ENCODE measurements at regions not wholly inside any gene's neighbourhood (a gene's known extent, or its start where the extent isn't known, plus 50 kb on each side); places are given as distances from the start of the nearest gene placed in this dataset.

DNA sequence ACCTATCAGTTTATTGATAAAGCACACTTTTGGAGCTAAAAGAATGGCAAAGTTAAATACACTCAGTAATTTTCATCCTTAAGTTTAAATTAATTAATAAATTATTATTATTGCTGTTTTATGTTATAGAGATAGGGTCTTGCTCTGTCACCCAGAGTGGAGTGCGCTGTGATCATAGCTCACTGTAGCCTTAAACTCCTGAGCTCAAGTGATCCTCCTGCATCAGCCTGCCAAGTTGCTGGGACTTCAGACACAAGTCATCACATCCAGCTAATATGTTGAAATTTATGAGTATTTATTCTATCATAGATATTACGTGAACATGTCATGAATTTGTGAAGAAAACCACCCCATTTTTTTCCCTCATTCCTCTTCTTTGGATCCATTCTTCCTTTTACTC is 64.2 kb downstream of the GJA1 start:
- no peak overlapping the region for H3K4me3 Mint-ChIP-seq (ENCODE audit: low read depth)
- intact Hi-C loops (cut with micrococcal nuclease), result no loop called here
- no peaks in the 10 kb centered on the region for H3K27me3 Mint-ChIP-seq (ENCODE audit: low read depth)
- no peak overlapping the region for H3K27ac Mint-ChIP-seq
- no peak for DNase-seq (ENCODE audit: low spot score)
- no peaks in the 10 kb centered on the region for H3K36me3 Mint-ChIP-seq (ENCODE audit: low read depth)
- H3K4me1 Mint-ChIP-seq (ENCODE audit: low read depth), result peaks cover 5% of the 10 kb centered on the region
- no peaks in the 10 kb centered on the region for H3K9me3 Mint-ChIP-seq

DNA sequence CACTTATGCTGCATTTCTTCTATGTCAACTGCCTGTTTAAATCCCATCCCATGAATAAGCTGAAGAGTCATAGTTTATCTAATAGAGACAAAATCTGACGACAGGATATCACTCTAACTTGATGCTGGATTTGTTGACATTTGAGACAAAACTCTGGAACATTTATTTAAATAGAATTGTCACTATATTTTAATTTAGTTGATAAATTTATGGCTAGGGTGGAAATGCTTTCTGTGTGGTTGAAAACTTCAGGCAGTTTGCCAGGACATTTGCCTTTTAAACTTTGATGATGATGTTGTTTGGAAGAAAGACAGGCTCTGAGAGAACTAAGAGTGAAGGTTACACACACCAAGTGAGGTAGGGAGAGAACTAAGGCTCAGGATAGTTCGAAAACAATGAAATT is 68.1 kb downstream of the GJA1 start:
- intact Hi-C loops (cut with micrococcal nuclease), result no loop called here
- no peak for DNase-seq (ENCODE audit: low spot score)
- H3K4me3 Mint-ChIP-seq (ENCODE audit: low read depth), result no peak overlapping the region
- H3K27ac Mint-ChIP-seq, result no peak overlapping the region
- no peaks in the 10 kb centered on the region for H3K36me3 Mint-ChIP-seq (ENCODE audit: low read depth)
- no peaks in the 10 kb centered on the region for H3K9me3 Mint-ChIP-seq
- no peaks in the 10 kb centered on the region for H3K27me3 Mint-ChIP-seq (ENCODE audit: low read depth)
- H3K4me1 Mint-ChIP-seq (ENCODE audit: low read depth), result peaks cover 5% of the 10 kb centered on the region

DNA sequence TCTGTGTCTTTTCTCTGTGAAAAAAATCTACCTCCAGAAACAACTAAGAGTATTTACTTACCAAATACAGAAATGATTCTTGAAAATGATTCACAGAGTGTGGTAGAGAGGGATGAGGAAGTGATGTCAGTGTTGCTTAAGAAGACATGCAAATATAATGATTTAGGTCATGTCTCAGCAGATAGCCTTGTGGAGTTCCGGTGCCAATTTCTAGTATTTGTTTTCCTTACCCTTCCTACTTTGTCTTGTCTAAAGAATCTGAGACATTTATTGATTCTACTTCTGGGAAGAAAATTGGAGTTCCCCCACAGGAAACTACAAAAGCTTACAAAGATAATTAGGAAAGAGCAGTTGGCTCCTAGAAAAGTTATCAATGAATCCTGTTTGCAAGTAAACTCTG is 68.8 kb downstream of the GJA1 start:
- no peak overlapping the region for H3K27ac Mint-ChIP-seq
- no peak for DNase-seq (ENCODE audit: low spot score)
- H3K27me3 Mint-ChIP-seq (ENCODE audit: low read depth), result no peaks in the 10 kb centered on the region
- H3K36me3 Mint-ChIP-seq (ENCODE audit: low read depth), result no peaks in the 10 kb centered on the region
- H3K9me3 Mint-ChIP-seq, result no peaks in the 10 kb centered on the region
- intact Hi-C loops (cut with micrococcal nuclease), result no loop called here
- H3K4me3 Mint-ChIP-seq (ENCODE audit: low read depth), result no peak overlapping the region
- peaks cover 5% of the 10 kb centered on the region for H3K4me1 Mint-ChIP-seq (ENCODE audit: low read depth)

DNA sequence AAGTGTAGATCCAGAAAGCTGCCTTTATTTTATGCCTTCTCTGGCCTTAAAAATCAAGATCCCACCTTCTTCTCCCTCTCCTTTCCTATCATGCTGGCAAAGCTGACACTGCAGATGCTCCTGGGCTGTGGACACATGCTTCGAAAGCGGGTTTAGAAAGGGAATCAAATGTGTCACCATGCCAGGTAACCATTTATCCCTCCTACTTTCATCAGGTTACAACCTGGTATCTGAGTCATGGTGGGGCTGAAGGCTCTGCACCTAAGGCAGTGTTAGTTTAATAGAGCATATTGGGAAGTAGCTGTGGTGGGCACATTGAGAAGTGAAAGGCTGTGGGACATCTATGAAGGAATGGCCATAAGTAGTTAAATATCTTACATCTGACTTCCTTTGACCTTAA is 69.8 kb downstream of the GJA1 start:
- Mint-ChIP-seq H3K27me3 (ENCODE audit: low read depth) (no peaks in the 10 kb centered on the region), H3K36me3 (ENCODE audit: low read depth) (no peaks in the 10 kb centered on the region), H3K27ac (no peak overlapping the region), H3K4me1 (ENCODE audit: low read depth) (peaks cover 5% of the 10 kb centered on the region), H3K4me3 (ENCODE audit: low read depth) (no peak overlapping the region), H3K9me3 (no peaks in the 10 kb centered on the region)
- intact Hi-C loops (cut with micrococcal nuclease), result no loop called here
- DNase-seq (ENCODE audit: low spot score), result no peak

DNA sequence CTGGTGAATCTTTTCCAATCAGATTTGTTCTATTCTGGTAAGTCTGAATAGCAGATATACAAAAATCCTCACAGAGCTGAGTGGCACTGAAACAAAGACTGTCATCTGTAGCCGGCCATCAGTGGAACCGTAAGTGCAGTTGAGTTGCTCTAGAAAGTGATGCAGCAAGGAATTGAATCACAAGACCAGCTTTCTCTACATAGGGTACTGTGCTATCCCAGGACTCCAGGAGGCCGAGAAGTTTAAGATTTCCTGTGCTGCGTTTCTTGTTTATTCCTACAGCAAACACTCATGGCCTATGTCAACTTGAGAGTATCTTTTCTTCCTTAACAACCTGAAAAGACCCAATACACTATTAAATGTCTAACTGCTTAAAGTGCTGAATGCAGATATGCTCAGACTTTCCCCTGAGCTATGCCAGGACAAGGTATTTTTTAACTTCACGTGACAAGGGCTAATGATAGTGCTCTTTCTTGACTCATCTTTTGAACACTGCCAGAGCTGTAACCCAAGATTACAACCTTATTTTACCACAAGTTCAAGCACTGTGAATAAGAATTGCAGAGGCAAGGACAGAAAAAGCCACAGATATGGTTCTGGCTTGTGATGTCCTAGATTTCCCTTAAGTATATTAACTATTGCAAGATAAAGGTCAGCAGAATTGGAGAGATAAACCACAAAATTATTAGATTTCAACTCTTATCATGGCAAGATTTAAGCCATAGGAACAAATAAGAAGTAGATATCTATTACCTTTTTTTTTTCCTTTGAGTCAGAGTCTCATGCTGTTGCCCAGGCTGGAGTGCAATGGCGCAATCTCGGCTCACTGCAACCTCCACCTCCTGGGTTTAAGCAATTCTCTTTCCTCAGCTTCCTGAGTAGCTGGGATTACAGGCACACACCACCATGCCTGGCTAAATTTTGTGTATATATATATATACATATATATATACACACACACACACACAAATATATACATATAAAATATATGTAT is 71.6 kb downstream of the GJA1 start:
- Mint-ChIP-seq H3K4me1 (ENCODE audit: low read depth) (peaks cover 5% of the 10 kb centered on the region), H3K27ac (no peak overlapping the region), H3K9me3 (no peaks in the 10 kb centered on the region), H3K27me3 (ENCODE audit: low read depth) (no peaks in the 10 kb centered on the region), H3K4me3 (ENCODE audit: low read depth) (no peak overlapping the region), H3K36me3 (ENCODE audit: low read depth) (no peaks in the 10 kb centered on the region)
- DNase-seq (ENCODE audit: low spot score), result no peak
- intact Hi-C loops (cut with micrococcal nuclease), result no loop called here

DNA sequence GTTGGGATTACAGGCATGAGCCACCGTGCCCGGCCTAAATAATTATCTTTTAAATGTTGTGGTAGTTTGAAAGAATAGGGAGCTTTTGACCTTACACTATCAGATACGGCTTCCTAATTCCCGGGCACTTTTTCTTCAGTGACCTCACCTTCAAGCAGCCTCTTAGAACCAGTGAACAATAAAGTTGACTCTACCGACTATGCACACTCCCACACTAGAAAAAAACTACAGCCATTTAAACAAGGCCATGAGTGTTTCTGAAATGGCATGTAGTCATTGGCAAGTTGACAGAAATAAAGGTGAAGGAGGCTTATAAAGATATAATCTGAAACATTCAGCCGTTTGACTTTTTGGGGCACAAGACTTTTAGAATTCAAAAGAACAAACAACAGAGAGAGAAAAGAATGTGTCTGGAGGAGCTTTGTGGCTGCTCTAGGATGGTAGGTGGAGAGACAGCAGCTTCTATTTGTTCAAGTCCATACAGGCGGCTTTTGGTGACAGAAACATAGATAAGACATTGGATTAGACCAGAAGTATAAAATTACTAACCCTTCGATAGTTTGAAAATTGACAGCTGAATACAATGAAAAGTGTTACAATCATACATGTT is 75.2 kb downstream of the GJA1 start:
- Mint-ChIP-seq H3K4me1 (ENCODE audit: low read depth) (no peaks in the 10 kb centered on the region), H3K27me3 (ENCODE audit: low read depth) (no peaks in the 10 kb centered on the region), H3K36me3 (ENCODE audit: low read depth) (no peaks in the 10 kb centered on the region), H3K4me3 (ENCODE audit: low read depth) (no peak overlapping the region), H3K9me3 (no peaks in the 10 kb centered on the region), H3K27ac (no peak overlapping the region)
- DNase-seq (ENCODE audit: low spot score), result no peak
- intact Hi-C loops (cut with micrococcal nuclease), result no loop called here

DNA sequence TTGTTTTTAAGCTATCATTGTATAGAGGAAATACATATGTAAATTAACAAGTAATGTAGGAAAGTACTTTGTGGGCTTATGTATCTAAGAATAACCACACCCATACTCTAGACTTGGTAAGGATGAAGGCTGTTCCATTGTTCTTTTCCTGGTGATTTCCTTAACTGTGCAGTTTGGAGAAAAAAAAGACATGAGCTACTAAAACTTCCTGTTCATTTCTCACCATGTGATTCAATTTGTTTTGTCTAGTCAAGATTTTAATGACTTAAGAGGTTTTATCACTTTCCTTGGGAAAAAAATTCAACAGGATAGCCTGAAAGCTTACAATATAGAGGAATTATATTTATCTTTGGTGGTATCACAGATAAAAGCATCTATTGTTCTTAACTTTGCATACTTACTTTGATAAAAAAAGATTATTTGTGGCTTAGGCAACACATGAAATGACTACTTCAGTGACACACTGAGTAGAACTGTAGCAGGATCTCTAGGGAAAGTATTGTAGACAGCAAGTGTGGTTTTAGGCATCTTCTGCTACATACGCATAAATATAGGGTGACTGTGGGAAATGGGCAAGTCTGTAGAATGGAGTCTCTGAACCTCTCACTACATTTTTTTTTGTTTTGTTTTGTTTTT is 80.3 kb downstream of the GJA1 start:
- Mint-ChIP-seq H3K4me3 (ENCODE audit: low read depth) (no peak overlapping the region), H3K36me3 (ENCODE audit: low read depth) (no peaks in the 10 kb centered on the region), H3K9me3 (no peaks in the 10 kb centered on the region), H3K4me1 (ENCODE audit: low read depth) (no peaks in the 10 kb centered on the region), H3K27ac (no peak overlapping the region), H3K27me3 (ENCODE audit: low read depth) (no peaks in the 10 kb centered on the region)
- intact Hi-C loops (cut with micrococcal nuclease), result no loop called here
- DNase-seq (ENCODE audit: low spot score), result no peak

DNA sequence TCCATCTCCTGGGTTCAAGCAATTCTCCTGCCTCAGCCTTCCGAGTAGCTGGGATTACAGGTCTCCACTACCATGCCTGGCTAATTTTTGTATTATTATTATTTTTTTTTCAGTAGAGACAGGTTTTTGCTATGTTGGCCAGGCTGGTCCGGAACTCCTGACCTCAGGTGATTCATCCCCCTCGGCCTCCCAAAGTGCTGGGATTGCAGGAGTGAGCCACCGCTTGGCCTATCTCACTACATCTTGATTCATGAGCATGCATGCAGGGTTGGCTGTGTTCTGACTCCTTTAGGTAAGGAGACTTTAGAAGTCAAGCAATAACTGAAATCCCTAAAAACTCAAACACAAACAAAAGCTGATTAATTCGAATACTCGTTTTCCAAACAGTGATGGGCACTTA is 80.9 kb downstream of the GJA1 start:
- Mint-ChIP-seq H3K4me3 (ENCODE audit: low read depth) (no peak overlapping the region), H3K27me3 (ENCODE audit: low read depth) (no peaks in the 10 kb centered on the region), H3K4me1 (ENCODE audit: low read depth) (no peaks in the 10 kb centered on the region), H3K36me3 (ENCODE audit: low read depth) (no peaks in the 10 kb centered on the region), H3K9me3 (no peaks in the 10 kb centered on the region), H3K27ac (no peak overlapping the region)
- no peak for DNase-seq (ENCODE audit: low spot score)
- intact Hi-C loops (cut with micrococcal nuclease), result no loop called here

DNA sequence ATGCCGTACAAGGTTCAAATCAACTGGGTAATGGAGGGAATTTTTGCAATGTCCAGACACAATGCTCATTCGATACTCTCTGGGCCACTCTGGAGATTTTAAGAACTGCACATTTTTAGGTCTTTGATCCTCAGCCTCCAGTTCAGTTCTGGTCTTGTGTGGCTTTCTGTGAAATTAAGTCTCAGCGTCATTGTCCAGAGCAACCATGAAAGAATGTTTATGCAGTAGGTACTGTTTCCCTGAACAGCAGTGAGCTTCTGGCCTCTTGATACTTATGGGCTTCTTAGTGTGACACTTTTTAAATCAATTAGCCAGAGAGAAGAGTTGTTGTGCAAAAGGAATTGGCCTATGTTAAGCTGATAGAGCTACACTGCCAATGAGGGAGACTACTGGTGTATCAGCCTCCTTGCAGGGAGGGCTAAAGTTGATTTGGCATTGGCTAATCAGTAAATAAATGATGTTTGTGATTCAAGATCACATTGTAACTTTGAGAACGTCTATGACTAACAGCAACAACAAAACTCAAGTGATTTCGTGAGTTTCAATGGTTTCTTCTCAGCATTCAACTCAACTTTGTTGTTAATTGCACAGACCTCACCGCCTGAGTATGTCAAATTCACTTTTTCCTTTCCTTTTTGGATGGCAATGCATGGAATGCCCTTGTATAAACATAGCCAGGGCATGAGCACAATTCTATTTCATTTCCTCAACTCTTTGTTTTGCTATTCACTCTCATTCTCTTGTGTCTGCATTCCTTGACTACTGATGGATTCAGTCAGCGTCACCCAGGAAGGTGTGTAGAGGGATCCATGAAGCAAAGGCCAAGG is 85.1 kb downstream of the GJA1 start:
- no peak overlapping the region for H3K27ac Mint-ChIP-seq
- no peaks in the 10 kb centered on the region for H3K9me3 Mint-ChIP-seq
- no peaks in the 10 kb centered on the region for H3K27me3 Mint-ChIP-seq (ENCODE audit: low read depth)
- H3K4me3 Mint-ChIP-seq (ENCODE audit: low read depth), result no peak overlapping the region
- no peak for DNase-seq (ENCODE audit: low spot score)
- intact Hi-C loops (cut with micrococcal nuclease), result no loop called here
- no peaks in the 10 kb centered on the region for H3K36me3 Mint-ChIP-seq (ENCODE audit: low read depth)
- H3K4me1 Mint-ChIP-seq (ENCODE audit: low read depth), result no peaks in the 10 kb centered on the region

DNA sequence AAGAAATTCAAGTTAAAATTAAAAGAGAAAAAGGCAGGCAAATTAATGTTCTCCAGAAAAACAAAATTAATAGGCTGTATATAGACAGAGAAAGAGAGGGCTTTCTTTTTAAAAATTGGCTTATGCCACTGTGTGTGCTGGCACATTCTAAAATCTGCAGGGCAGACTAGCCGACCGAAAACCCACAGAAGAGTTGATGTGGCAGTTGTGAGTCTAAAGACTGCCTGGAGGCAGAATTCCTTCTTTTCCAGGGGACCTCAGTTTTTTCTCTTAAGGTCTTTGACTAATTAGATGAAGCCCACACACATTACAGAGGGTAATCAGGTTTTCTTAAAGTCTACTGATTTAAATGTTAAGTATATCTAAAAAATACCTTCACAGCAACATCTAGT is 85.7 kb downstream of the GJA1 start:
- intact Hi-C loops (cut with micrococcal nuclease), result no loop called here
- no peaks in the 10 kb centered on the region for H3K27me3 Mint-ChIP-seq (ENCODE audit: low read depth)
- H3K27ac Mint-ChIP-seq, result no peak overlapping the region

DNA sequence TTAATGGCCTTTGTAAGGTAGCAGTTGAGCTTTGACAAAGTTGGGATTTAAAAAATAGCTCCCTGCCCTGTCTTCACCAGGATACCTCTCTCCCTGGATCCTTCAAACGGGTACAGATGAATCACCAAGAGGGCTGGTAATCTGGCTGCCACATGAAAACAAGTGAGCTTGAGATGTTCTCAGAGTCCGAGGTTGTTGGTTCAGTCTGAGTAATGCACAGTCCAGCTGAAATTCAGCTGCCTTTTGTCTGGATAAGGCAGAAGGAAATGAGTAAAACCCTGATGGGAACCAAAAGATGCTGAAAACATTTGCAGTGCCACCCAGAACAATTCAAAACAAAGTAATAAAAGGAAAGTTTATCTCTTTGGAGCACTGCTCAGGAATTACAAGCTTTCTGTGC is 86.8 kb downstream of the GJA1 start:
- Mint-ChIP-seq H3K4me3 (ENCODE audit: low read depth) (no peak overlapping the region), H3K4me1 (ENCODE audit: low read depth) (no peaks in the 10 kb centered on the region), H3K9me3 (no peaks in the 10 kb centered on the region), H3K27ac (no peak overlapping the region), H3K27me3 (ENCODE audit: low read depth) (no peaks in the 10 kb centered on the region), H3K36me3 (ENCODE audit: low read depth) (no peaks in the 10 kb centered on the region)
- intact Hi-C loops (cut with micrococcal nuclease), result no loop called here
- no peak for DNase-seq (ENCODE audit: low spot score)

More for the DNA sequence above, 85.7 kb downstream of the GJA1 start:
- DNase-seq (ENCODE audit: low spot score), result no peak
- Mint-ChIP-seq H3K9me3 (no peaks in the 10 kb centered on the region), H3K4me1 (ENCODE audit: low read depth) (no peaks in the 10 kb centered on the region), H3K36me3 (ENCODE audit: low read depth) (no peaks in the 10 kb centered on the region), H3K4me3 (ENCODE audit: low read depth) (no peak overlapping the region)

DNA sequence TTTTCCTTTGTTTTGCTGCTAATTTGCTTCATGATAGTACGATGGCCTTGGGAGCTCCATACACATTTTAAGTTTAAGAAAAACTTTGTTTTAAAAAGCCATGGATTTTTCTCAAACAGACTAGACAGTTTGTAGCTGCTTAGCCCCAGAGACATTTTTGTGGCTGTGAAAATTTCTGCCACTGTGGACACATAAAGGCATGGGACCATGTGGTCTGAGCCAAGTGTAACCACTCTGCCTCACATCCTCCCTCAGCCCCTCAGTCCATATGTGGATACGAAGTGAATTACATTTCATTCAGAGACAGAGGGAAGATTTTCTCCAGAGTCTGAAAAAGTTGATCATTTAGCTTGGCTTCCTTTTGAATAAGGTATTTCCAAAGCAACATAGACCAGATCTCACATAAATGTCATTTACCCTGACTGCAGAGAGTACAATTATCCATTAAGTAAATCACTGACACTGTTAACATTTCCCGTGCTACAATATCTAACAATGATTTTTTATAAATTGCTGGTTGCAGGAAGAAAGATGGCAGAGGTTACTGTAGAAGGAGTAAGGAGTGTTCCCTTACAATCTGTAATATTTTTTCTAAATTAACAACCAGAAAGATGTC is 87.4 kb downstream of the GJA1 start:
- DNase-seq (ENCODE audit: low spot score), result no peak
- Mint-ChIP-seq H3K27ac (no peak overlapping the region), H3K9me3 (no peaks in the 10 kb centered on the region), H3K4me1 (ENCODE audit: low read depth) (no peaks in the 10 kb centered on the region), H3K27me3 (ENCODE audit: low read depth) (no peaks in the 10 kb centered on the region), H3K36me3 (ENCODE audit: low read depth) (no peaks in the 10 kb centered on the region), H3K4me3 (ENCODE audit: low read depth) (no peak overlapping the region)
- intact Hi-C loops (cut with micrococcal nuclease), result no loop called here

Measured in activated T-helper 2 cell treated with anti-CD3 and anti-CD28 coated beads, Interferon-gamma antibody, Interleukin-2, Interleukin-4, amounts not matched to agents 10 μg/mL and 5 μg/mL and 100 μg/mL, durations not matched to agents 14 hours and 24 hours and 36 hours (primary cell).